Activated CD4-positive, alpha-beta memory T cell treated with anti-CD3 and anti-CD28 coated beads, Interleukin-2, amount 10 ng/mL, durations not matched to agents 7 days and 5 days (primary cell): ENCODE measurements at regions not wholly inside any gene's neighbourhood (a gene's known extent, or its start where the extent isn't known, plus 50 kb on each side); places are given as distances from the start of the nearest gene placed in this dataset.
"Not testable (repeated sequence)": the region's sequence is repeated elsewhere in the genome, so short reads cannot be mapped to it uniquely, and the experiment has no call there.

Experiments
- CTCF ChIA-PET: fragments of 350-600 bp; sonication (Branson Sonifier 250); formaldehyde crosslinking; loops from one replicate; lab custom pipeline; 2021; ENCODE audit warnings: antibody characterized with exemption, inconsistent platforms; lab: Charles Lee
- POLR2A ChIA-PET: fragments of 350-600 bp; sonication (Branson Sonifier 250); formaldehyde crosslinking; loops from one replicate; lab custom pipeline; 2021; ENCODE audit warnings: antibody characterized with exemption; lab: Charles Lee
- DNase-seq: peaks from one replicate; pipeline ENCODE4 v3.0.0-alpha.2; 2020
- H3K27ac Mint-ChIP-seq: one replicate; pipeline ENCODE4 v1.8.0; 2021; ENCODE audit warnings: mild to moderate bottlenecking, mixed read lengths
- H3K27me3 Mint-ChIP-seq: one replicate; pipeline ENCODE4 v1.8.0; 2021; ENCODE audit warnings: mixed read lengths
- H3K36me3 Mint-ChIP-seq: one replicate; pipeline ENCODE4 v1.8.0; 2021; ENCODE audit warnings: low read depth, mixed read lengths
- H3K4me1 Mint-ChIP-seq: one replicate; pipeline ENCODE4 v1.8.0; 2021; ENCODE audit warnings: mixed read lengths
- H3K4me3 Mint-ChIP-seq: one replicate; pipeline ENCODE4 v1.8.0; 2021; ENCODE audit warnings: mild to moderate bottlenecking, mixed read lengths
- H3K9me3 Mint-ChIP-seq: one replicate; pipeline ENCODE4 v1.8.0; 2021; ENCODE audit warnings: mixed read lengths

DNA sequence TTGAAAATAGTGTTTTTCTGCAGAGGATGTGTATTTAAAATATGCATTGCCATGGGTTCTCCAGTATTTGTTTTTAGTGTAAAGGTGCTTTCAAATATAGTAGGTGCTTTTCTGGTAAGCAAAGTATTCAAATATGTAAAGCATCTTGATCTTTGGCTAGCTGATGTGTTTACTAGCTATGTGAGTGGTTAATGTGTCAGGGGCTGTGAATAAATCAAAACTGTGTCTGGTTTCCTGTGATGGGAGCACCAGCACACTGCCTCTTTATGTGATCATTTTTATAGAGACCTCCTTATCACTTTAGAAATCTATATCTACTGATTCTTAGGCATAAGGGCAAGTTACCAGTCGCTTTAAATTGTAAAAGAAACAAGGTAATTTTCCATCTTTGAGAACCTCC is 388.9 kb upstream of the MAN1A1 start:
- ChIA-PET CTCF (interaction anchor here (1.2 kb wide), 1 partner anchor 388 kb away, joined by 4 read pairs; no protein-coding TSS in a partner anchor), POLR2A (interaction anchor here (1.4 kb wide), 1 partner anchor 388 kb away, joined by 3 read pairs; no protein-coding TSS in a partner anchor)
- no peaks in the 10 kb centered on the region for H3K36me3 Mint-ChIP-seq
- no peaks in the 10 kb centered on the region for H3K4me1 Mint-ChIP-seq
- peaks cover 23% of the 10 kb centered on the region for H3K27me3 Mint-ChIP-seq
- no peak overlapping the region for H3K27ac Mint-ChIP-seq
- DNase-seq = no peak
- no peak overlapping the region for H3K4me3 Mint-ChIP-seq
- no peaks in the 10 kb centered on the region for H3K9me3 Mint-ChIP-seq

DNA sequence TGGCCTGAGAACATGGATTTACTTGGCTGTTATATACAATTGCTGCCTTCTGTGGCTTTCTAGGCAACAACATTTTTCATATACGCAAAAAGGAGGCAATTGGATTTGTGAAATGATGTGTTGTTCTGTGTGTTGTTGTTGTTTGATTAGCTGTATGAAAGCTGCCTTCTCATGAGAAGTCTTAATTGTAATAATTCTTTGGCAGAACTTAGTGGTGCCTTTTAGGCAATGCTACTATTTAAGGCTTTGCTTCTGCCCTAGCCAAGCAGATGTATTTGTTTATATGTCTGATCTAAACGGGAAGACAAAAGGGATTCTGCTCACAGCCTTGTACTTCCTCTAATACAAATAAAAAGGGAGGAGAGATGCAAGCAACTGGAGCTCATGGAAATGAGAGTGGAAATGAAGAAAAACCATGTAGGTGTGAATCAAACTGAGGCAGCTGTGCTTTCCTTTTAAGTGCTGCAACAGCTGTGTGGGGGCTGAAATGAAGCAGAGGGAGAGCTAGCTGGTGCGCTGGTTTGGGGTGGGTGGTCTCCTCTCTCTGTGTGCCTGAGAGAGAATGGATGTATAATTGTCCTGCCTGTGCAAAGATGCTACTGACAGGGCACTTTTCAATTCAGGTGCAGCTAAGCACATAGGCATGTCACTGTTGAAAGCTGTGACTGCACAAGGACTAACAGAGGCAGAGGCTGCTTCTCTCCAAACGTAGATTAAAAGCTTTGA is 386.9 kb upstream of the MAN1A1 start:
- no peak overlapping the region for H3K27ac Mint-ChIP-seq
- H3K27me3 Mint-ChIP-seq = peaks cover 22% of the 10 kb centered on the region
- DNase-seq = no peak
- CTCF ChIA-PET = no interaction called here
- H3K4me1 Mint-ChIP-seq = no peaks in the 10 kb centered on the region
- H3K4me3 Mint-ChIP-seq = no peak overlapping the region
- no peaks in the 10 kb centered on the region for H3K36me3 Mint-ChIP-seq
- no peaks in the 10 kb centered on the region for H3K9me3 Mint-ChIP-seq
- POLR2A ChIA-PET = interaction anchor here (0.9 kb wide), 1 partner anchor 8 kb away, joined by 3 read pairs; no protein-coding TSS in a partner anchor

DNA sequence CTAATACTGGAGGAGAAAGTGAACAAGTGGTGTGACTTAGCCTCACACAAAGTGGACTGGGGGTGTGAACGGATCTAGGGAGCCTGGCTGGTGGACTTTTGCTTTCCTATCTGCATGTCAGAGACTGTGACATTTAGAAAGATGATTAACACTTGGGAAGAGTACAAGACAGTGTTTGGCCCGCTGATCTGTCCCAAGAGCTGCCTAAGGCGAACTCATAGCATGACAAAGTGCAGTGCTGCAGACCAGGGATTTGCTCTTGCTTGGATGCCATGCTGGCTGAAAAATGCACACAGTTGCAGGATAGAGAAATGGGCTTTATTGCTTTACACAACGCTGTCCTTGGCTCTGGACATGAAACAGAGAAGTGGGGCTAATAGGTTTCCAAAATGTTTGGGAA is 386.0 kb upstream of the MAN1A1 start:
- Mint-ChIP-seq H3K9me3 (no peaks in the 10 kb centered on the region), H3K4me1 (no peaks in the 10 kb centered on the region), H3K27ac (no peak overlapping the region), H3K4me3 (no peak overlapping the region), H3K27me3 (peaks cover 20% of the 10 kb centered on the region), H3K36me3 (no peaks in the 10 kb centered on the region)
- CTCF ChIA-PET = no interaction called here
- DNase-seq = no peak
- POLR2A ChIA-PET = no interaction called here

DNA sequence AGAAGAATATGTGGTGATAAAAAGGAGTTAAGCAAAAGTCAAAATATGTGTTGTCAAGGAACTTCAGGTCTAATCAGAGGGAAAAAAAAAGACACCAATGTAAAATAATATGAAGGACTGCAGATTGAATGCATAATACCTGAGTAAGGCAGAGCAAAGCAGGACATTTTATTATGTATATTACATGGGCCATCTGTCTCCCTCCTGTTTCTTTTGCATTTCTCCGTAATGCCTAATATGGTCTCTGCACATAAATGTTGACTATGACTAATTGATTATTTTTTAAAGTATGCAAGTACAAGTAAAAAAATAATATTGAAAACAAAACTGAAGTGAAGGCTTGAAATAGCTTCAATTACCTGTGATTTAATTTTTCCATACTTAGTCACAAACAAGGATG is 384.7 kb upstream of the MAN1A1 start:
- Mint-ChIP-seq H3K27me3 (peaks cover 20% of the 10 kb centered on the region), H3K27ac (no peak overlapping the region), H3K4me1 (no peaks in the 10 kb centered on the region), H3K9me3 (no peaks in the 10 kb centered on the region), H3K4me3 (no peak overlapping the region), H3K36me3 (no peaks in the 10 kb centered on the region)
- CTCF ChIA-PET = no interaction called here
- no peak for DNase-seq
- POLR2A ChIA-PET = no interaction called here

DNA sequence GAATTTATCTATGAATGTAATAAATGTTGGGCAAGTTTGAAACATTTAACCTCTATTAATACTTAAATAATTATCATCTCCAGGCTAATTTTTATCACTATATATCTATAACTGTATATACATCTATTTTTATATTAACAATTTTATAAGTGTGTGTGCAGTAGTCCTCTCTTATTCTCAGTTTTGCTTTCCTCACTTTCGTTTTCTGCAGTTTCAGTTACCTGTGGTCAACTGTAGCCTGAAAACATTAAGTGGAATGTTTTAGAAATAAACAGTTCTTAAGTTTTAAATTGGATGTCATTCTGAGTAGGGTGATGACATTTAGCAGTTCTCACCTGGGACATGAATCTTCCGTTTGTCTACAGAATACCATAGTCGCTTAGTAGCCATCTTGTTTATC is 379.4 kb upstream of the MAN1A1 start:
- Mint-ChIP-seq H3K9me3 (no peaks in the 10 kb centered on the region), H3K27ac (no peak overlapping the region), H3K4me3 (no peak overlapping the region), H3K36me3 (no peaks in the 10 kb centered on the region), H3K4me1 (no peaks in the 10 kb centered on the region), H3K27me3 (peaks cover 8% of the 10 kb centered on the region)
- POLR2A ChIA-PET = interaction anchor here (0.8 to 0.9 kb wide), 2 partner anchors 8 to 29 kb away, joined by 3 read pairs; no protein-coding TSS in a partner anchor
- CTCF ChIA-PET = no interaction called here
- no peak for DNase-seq

DNA sequence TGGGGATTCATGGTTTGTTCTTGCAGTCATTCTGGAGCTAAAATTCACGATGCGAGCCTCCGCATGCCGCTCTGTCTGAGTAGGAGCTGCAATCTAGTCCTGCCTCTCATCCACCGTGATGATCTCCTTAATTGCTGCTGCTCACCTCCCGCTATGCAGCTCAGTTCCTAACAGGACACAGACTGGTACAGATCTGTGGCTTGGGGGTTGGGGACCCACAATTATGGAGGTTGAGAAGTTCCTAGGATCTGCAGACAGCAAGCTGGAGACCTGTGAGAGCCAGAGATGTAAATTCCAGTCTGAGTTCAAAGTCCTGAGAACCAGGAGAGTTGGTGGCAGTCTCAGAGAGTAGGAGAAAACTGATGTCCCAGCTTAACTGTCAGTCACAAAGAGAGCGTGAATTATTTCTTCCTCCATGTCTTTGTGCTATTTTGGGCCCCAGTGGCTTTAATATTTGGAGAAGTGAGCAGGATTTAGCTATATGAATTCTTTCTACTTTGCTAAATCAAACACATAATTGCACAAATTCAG is 378.7 kb upstream of the MAN1A1 start:
- POLR2A ChIA-PET = interaction anchor here (0.8 to 0.9 kb wide), 2 partner anchors 9 to 29 kb away, joined by 3 read pairs; no protein-coding TSS in a partner anchor
- Mint-ChIP-seq H3K9me3 (peaks cover 1% of the 10 kb centered on the region), H3K4me1 (no peaks in the 10 kb centered on the region), H3K27me3 (peaks cover 12% of the 10 kb centered on the region), H3K4me3 (no peak overlapping the region), H3K36me3 (no peaks in the 10 kb centered on the region), H3K27ac (no peak overlapping the region)
- no peak for DNase-seq
- CTCF ChIA-PET = no interaction called here

DNA sequence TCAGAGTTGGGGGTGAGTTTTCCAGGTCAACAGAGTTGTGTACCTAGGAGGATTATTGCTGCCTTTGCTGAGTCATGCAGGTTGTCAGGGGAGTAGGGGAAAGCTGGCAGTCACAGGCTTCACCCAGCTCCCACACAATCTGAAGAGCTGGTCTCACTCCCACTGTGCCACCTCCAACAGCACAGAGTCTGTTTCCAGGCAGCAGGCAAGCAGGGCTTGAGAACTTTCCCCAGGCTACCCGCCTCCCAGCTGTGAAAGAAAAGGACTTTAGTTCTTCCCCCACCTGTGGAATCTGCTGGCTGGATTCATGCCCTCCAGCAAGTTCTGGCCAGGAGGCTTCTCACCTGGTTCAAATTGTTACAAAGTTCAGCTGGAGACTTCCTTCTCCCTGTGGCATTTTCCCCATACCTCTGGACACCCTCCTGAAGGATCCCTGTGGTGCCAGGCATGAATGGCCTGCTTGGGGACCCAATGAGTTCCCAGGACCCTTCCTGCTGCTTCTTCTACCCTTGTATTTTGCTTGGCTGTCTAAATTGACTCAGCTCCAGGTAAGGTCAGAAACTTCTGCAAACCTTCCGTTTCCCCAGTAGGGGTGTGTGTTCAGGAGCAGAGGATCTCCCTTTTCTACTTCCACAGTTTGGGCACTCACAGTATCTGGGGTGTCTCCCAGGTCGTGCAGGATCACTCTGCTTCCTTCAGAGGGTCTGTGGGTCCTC is 378.1 kb upstream of the MAN1A1 start:
- Mint-ChIP-seq H3K9me3 (peaks cover 1% of the 10 kb centered on the region), H3K27ac (no peak overlapping the region), H3K4me3 (no peak overlapping the region), H3K27me3 (peaks cover 16% of the 10 kb centered on the region), H3K36me3 (no peaks in the 10 kb centered on the region), H3K4me1 (no peaks in the 10 kb centered on the region)
- no peak for DNase-seq
- ChIA-PET CTCF (no interaction called here), POLR2A (interaction anchor here (0.9 kb wide), 1 partner anchor 9 kb away, joined by 3 read pairs; no protein-coding TSS in a partner anchor)

DNA sequence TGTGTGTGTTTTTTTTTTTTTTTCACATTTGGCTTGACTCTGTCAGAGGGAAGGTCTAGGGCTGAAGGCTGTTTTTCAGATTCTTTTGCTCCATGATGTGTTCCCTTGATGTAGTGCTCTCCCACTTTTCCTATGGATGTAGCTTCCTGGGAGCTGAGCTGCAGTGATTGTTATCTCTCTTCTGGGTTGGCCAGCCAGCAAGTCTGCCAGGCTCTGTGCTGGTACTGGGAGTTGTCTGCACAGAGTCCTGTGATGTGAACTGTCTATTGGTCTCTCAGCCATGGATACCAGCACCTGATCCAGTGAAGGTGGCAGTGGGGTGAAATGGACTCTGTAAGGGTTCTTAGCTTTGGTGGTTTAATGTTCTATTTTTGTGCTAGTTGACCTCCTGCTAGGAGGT is 377.4 kb upstream of the MAN1A1 start:
- CTCF ChIA-PET, DNase-seq, H3K4me1 Mint-ChIP-seq, H3K27ac Mint-ChIP-seq, POLR2A ChIA-PET, H3K4me3 Mint-ChIP-seq, H3K36me3 Mint-ChIP-seq, H3K9me3 Mint-ChIP-seq: not testable (repeated sequence)
- peaks cover 18% of the 10 kb centered on the region for H3K27me3 Mint-ChIP-seq

DNA sequence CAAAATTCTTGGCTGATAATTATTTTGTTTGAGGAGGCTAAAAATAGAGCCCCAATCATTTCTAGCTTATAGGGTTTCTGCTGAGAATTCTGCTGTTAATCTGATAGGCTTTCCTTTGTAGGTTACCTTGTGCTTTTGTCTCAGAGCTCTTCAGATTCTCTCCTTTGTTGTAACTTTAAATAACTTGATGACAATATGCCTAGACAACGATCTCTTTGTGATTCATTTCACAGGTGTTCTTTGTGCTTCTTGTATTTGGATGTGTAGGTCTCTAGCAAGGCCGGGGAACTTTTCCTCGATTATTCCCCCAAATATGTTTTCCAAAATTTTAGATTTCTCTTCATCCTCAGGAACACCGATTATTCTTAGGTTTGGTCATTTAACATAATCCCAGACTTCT is 376.5 kb upstream of the MAN1A1 start:
- ChIA-PET CTCF (no interaction called here), POLR2A (no interaction called here)
- no peak overlapping the region for H3K4me3 Mint-ChIP-seq

DNA sequence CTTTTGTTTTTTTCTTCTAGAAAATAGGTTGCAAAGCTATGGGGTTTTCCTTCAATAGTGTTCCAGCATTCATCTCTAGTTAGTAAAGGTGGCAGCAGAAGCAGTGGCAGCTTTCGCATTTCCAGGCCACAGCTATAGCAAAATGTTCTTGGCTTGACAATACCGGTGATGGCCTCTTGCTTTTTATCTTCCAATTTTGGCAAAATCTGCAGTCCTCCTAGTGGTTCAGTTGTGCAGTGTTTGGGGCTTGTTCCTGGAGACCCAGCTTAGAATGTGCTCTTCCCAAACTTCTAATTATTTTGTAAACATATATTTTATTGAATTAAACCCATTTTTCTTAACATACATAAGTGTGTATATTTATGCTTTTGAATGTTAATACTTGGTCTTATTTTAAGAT is 370.6 kb upstream of the MAN1A1 start:
- Mint-ChIP-seq H3K4me3 (no peak overlapping the region), H3K9me3 (peaks cover 1% of the 10 kb centered on the region), H3K36me3 (no peaks in the 10 kb centered on the region), H3K27ac (no peak overlapping the region), H3K27me3 (peaks cover 16% of the 10 kb centered on the region), H3K4me1 (no peaks in the 10 kb centered on the region)
- ChIA-PET POLR2A (no interaction called here), CTCF (interaction anchor here (0.7 kb wide), 1 partner anchor 10 kb away, joined by 3 read pairs; no protein-coding TSS in a partner anchor)
- no peak for DNase-seq

More for the DNA sequence above, 376.5 kb upstream of the MAN1A1 start:
- Mint-ChIP-seq H3K27me3 (peaks cover 18% of the 10 kb centered on the region), H3K9me3 (peaks cover 1% of the 10 kb centered on the region), H3K36me3 (no peaks in the 10 kb centered on the region), H3K27ac (no peak overlapping the region), H3K4me1 (no peaks in the 10 kb centered on the region)
- no peak for DNase-seq

DNA sequence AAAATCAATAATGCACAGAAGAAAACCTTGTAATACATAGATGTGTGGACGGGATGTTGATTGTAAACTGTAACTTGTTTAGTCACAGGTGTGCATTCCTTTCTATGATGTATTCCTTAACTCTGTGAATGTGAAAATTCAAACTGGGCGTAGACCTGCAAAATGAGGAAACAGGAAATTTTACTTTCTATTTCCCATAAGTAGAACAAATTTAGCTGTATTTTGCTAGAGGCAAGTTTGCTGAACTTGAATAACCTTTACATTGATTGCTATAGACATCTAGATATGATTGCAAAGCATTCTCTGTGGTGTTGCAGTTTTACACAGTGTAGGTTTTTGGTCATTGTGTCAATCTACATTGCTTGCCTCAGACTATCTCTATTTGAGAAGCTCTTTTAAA is 368.4 kb upstream of the MAN1A1 start:
- CTCF ChIA-PET = interaction anchor here (1.5 kb wide), 1 partner anchor 25 kb away, joined by 5 read pairs; no protein-coding TSS in a partner anchor
- POLR2A ChIA-PET = no interaction called here
- H3K4me3 Mint-ChIP-seq = no peak overlapping the region

DNA sequence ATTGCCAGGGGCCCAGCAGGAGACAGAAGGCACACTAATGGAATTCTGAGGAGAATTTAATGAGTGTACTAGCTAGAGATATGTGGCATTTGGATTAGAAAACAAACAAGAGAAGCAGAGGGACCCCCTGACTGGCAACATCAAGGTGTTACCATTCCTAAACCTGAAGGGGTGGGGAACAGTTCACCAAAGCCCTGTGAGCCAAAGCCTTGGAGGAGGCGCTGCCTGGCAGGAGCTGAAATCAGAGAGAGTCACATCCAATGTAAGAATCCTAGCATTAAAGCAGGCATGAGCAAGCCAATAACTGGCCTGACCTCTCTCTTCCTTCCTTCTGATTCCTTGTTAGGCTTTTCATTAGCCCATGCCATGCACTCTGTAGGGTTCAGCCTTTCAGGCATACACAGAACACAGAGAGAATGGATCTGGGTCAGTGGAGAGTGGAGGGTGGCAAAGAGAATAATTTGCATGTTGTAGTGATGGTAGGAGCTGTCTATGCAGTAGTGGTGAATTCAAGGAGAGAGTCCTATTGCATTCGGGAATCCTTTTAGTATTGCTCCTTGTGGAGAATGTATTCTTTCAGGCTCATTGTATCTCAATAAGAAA is 367.2 kb upstream of the MAN1A1 start:
- no peaks in the 10 kb centered on the region for H3K27me3 Mint-ChIP-seq

More for the DNA sequence above, 368.4 kb upstream of the MAN1A1 start:
- Mint-ChIP-seq H3K27me3 (peaks cover 2% of the 10 kb centered on the region), H3K27ac (no peak overlapping the region), H3K36me3 (no peaks in the 10 kb centered on the region), H3K9me3 (no peaks in the 10 kb centered on the region), H3K4me1 (no peaks in the 10 kb centered on the region)
- no peak for DNase-seq

DNA sequence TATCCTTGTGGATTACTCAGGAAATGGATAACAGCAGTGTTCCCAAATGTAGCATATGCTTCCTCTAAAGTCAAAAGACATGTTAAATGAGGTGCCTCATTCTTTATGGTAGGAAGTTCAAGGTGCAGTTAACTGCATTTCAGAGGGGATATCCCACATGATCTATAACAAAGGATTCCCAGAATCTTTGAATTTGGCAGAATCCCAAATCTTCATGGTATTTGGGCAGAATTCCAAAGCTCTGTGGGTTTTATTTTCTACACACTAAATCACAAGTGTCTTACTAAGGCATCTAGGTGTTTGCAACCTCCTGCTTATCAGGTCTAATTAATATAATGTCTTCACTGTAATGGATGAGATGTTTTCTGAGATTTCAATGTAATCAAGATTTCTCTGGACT is 364.3 kb upstream of the MAN1A1 start:
- Mint-ChIP-seq H3K27ac (no peak overlapping the region), H3K36me3 (no peaks in the 10 kb centered on the region)
- POLR2A ChIA-PET = no interaction called here

More for the DNA sequence above, 367.2 kb upstream of the MAN1A1 start:
- Mint-ChIP-seq H3K27ac (no peak overlapping the region), H3K36me3 (no peaks in the 10 kb centered on the region), H3K4me1 (no peaks in the 10 kb centered on the region), H3K4me3 (no peak overlapping the region), H3K9me3 (no peaks in the 10 kb centered on the region)
- ChIA-PET POLR2A (no interaction called here), CTCF (no interaction called here)
- DNase-seq = no peak

More for the DNA sequence above, 364.3 kb upstream of the MAN1A1 start:
- Mint-ChIP-seq H3K27me3 (no peaks in the 10 kb centered on the region), H3K9me3 (no peaks in the 10 kb centered on the region), H3K4me3 (no peak overlapping the region), H3K4me1 (no peaks in the 10 kb centered on the region)
- CTCF ChIA-PET = interaction anchor here (0.6 kb wide), 1 partner anchor 562 kb away, joined by 3 read pairs; no protein-coding TSS in a partner anchor
- no peak for DNase-seq
